ENCODE measurements at regions not wholly inside any gene's neighbourhood (a gene's known extent, or its start where the extent isn't known, plus 50 kb on each side); places are given as distances from the start of the nearest gene placed in this dataset.
"Not testable (repeated sequence)": the region's sequence is repeated elsewhere in the genome, so short reads cannot be mapped to it uniquely, and the experiment has no call there.

- peak; percentile 13 for DNase-seq (ENCODE audit: low spot score)
Measured at GRCh38 chr16:88185976-88186888, 196.5 kb upstream of the ZNF469 start.

GRCh38 chr16:88186889-88187870, 195.6 kb upstream of the ZNF469 start:
- DNase-seq (ENCODE audit: low spot score), result not testable (repeated sequence)

- not testable (repeated sequence) for DNase-seq (ENCODE audit: low spot score)
Measured at GRCh38 chr16:88188171-88188895, 194.4 kb upstream of the ZNF469 start.

GRCh38 chr16:88190592-88191095, 192.1 kb upstream of the ZNF469 start:
- DNase-seq (ENCODE audit: low spot score), result not testable (repeated sequence)

GRCh38 chr16:88191168-88191567, 191.6 kb upstream of the ZNF469 start:
- DNase-seq (ENCODE audit: low spot score), result not testable (repeated sequence)

GRCh38 chr16:88192601-88193000, 190.2 kb upstream of the ZNF469 start:
- DNase-seq (ENCODE audit: low spot score), result no peak

GRCh38 chr16:88193706-88194396, 188.9 kb upstream of the ZNF469 start:
- DNase-seq (ENCODE audit: low spot score), result peak; percentile 57

- DNase-seq (ENCODE audit: low spot score), result no peak
Measured at GRCh38 chr16:88194397-88195268, 188.1 kb upstream of the ZNF469 start.

- no peak for DNase-seq (ENCODE audit: low spot score)
Measured at GRCh38 chr16:88195269-88195705, 187.5 kb upstream of the ZNF469 start.

GRCh38 chr16:88195911-88196465, 186.8 kb upstream of the ZNF469 start:
- no peak for DNase-seq (ENCODE audit: low spot score)

- DNase-seq (ENCODE audit: low spot score), result no peak
Measured at GRCh38 chr16:88196471-88197400, 186.0 kb upstream of the ZNF469 start.

- no peak for DNase-seq (ENCODE audit: low spot score)
Measured at GRCh38 chr16:88197481-88198456, 185.0 kb upstream of the ZNF469 start.

- DNase-seq (ENCODE audit: low spot score), result not testable (repeated sequence)
Measured at GRCh38 chr16:88198457-88199295, 184.1 kb upstream of the ZNF469 start.

GRCh38 chr16:88199296-88200153, 183.2 kb upstream of the ZNF469 start:
- DNase-seq (ENCODE audit: low spot score), result not testable (repeated sequence)

Data from A172 (cell line).